HepG2 (cell line): ENCODE measurements at regions not wholly inside any gene's neighbourhood (a gene's known extent, or its start where the extent isn't known, plus 50 kb on each side); places are given as distances from the start of the nearest gene placed in this dataset.

Experiments used
- ATAC-seq: fragments of 200-7000 bp; cut with Tn5 transposase; 3 replicates; pipeline ENCODE4 v1.9.1; 2020; ENCODE audit warnings: mild to moderate bottlenecking, moderate library complexity
- BruUV-seq: library from RNA; stranded (reverse); fragments of 400-500 nt; replicated peaks from 2 replicates; lab custom pipeline; 2021; lab: Mats Ljungman, UMichigan
- CTCF ChIA-PET: fragments of 300-600 bp; formaldehyde crosslinking; extraction: SDS; loops from one replicate; lab custom pipeline; 2021; ENCODE audit warnings: low total read pairs, inconsistent platforms, low intra/inter-chr PET ratio; lab: Yijun Ruan, JAX
- POLR2A ChIA-PET: fragments of 350-600 bp; sonication (Branson Sonifier 250); formaldehyde crosslinking; loops from one replicate; lab custom pipeline; 2020; ENCODE audit warnings: antibody characterized with exemption, inconsistent platforms; lab: Yijun Ruan, JAX
- DNase-seq: peaks from one replicate; pipeline ENCODE4 v3.0.0-alpha.2; 2015; ENCODE audit warnings: low spot score
- FAIRE-seq: peaks from 3 replicates; lab custom pipeline; 2011; peaks lifted over from hg19 to GRCh38; lab: Jason Lieb, UNC
- H2AFZ ChIP-seq: one replicate; pipeline ENCODE4 v1.6.1; 2011; ENCODE audit warnings: low read length, inconsistent platforms
- H3K27ac ChIP-seq: fragments of 300-600 bp; 3 replicates; pipeline ENCODE4 v1.8.0; 2011; ENCODE audit warnings: mixed run types, mild to moderate bottlenecking, mixed read lengths, low read length, inconsistent platforms; ENCODE audit not compliant: insufficient read depth; ENCODE audit errors: extremely low read length
- H3K27me3 ChIP-seq, 2 experiments: fragments of 200-600 bp in 1 of 2; 2 replicates in 1 of 2; 3 replicates in 1 of 2; pipeline versions ENCODE4 v1.6.0 to v1.8.0; 2011; ENCODE audit warnings: low read length in 2 of 2, mild to moderate bottlenecking in 2 of 2, moderate library complexity in 2 of 2, inconsistent platforms in 1 of 2; ENCODE audit not compliant: insufficient read depth in 2 of 2, control insufficient read depth in 1 of 2
- H3K36me3 ChIP-seq, 2 experiments: fragments of 200-600 bp in 1 of 2; replicated peaks in 1 of 2; 2 replicates in 1 of 2; 3 replicates in 1 of 2; pipeline versions ENCODE4 v1.5.1 to v1.8.0; 2011; ENCODE audit warnings: low read length in 2 of 2, inconsistent platforms in 1 of 2; ENCODE audit not compliant: insufficient read depth in 2 of 2, control insufficient read depth in 1 of 2
- H3K4me1 ChIP-seq: 2 replicates; pipeline ENCODE4 v1.5.1; 2012; ENCODE audit warnings: low read length, inconsistent platforms; ENCODE audit not compliant: insufficient read depth
- H3K4me2 ChIP-seq: 2 replicates; pipeline ENCODE4 v1.6.0; 2011; ENCODE audit warnings: low read depth, low read length, inconsistent platforms
- H3K4me3 ChIP-seq, 3 experiments: fragments of 200-600 bp in 1 of 3; sonication (generic), shearing (Covaris generic) in 1 of 3; replicated peaks in 1 of 3; 2 replicates each; pipeline ENCODE4 v1.5.1; 2011 to 2016; ENCODE audit warnings: low read length in 3 of 3, inconsistent platforms in 2 of 3, low read depth in 2 of 3, mild to moderate bottlenecking in 2 of 3, control low read depth in 1 of 3, mixed read lengths in 1 of 3; ENCODE audit not compliant: insufficient read depth in 1 of 3
- H3K79me2 ChIP-seq: one replicate; pipeline ENCODE4 v1.6.1; 2011; ENCODE audit warnings: low read length, inconsistent platforms; ENCODE audit not compliant: insufficient read depth
- H3K9ac ChIP-seq: 2 replicates; pipeline ENCODE4 v1.6.0; 2011; ENCODE audit warnings: mild to moderate bottlenecking, low read depth, low read length, inconsistent platforms; ENCODE audit not compliant: insufficient read depth
- H3K9me3 ChIP-seq: 2 replicates; pipeline ENCODE4 v1.5.1; 2012; ENCODE audit warnings: mild to moderate bottlenecking, low read length
- H4K20me1 ChIP-seq: 2 replicates; pipeline ENCODE4 v1.6.0; 2011; ENCODE audit warnings: inconsistent platforms, mild to moderate bottlenecking, low read length, moderate library complexity; ENCODE audit not compliant: insufficient read depth
- RFX1 ChIP-seq: fragments of 450-650 bp; IDR thresholded peaks from 2 replicates; pipeline ENCODE4 v1.6.1; 2017
- THAP9 ChIP-seq: sonication (generic); formaldehyde crosslinking; IDR thresholded peaks from 2 replicates; pipeline ENCODE4; 2020; ENCODE audit warnings: missing genetic modification reagents, mild to moderate bottlenecking, borderline replicate concordance
- ZNF343 ChIP-seq: sonication (generic); formaldehyde crosslinking; IDR thresholded peaks from 2 replicates; pipeline ENCODE4 v1.4.0; 2020; ENCODE audit warnings: mild to moderate bottlenecking, missing genetic modification reagents
- ZNF407 ChIP-seq: sonication (generic); formaldehyde crosslinking; IDR thresholded peaks from one replicate; pipeline ENCODE4 v1.5.1; 2020; ENCODE audit warnings: mild to moderate bottlenecking, missing genetic modification reagents; ENCODE audit errors: not compliant biosample characterization
- ZNF547 ChIP-seq: sonication (generic); formaldehyde crosslinking; IDR thresholded peaks from 2 replicates; pipeline ENCODE4 v1.5.1; 2020; ENCODE audit warnings: mild to moderate bottlenecking, missing genetic modification reagents
- WGBS: methylation state at CpG from one replicate; pipeline ENCODE4 v1.1.6; 2017; ENCODE audit warnings: low lambda C conversion rate; 5-methylcytosine and 5-hydroxymethylcytosine counted together
- in situ Hi-C: cut with HindIII; loops from 2 replicates; pipeline ENCODE4 v1.10.0; 2017; ENCODE audit warnings: low pct_unique_long_range_greater_than_20kb; ENCODE audit not compliant: extremely low pct_ligation_motif_present
- intact Hi-C: fragments of 100-400 bp; cut with micrococcal nuclease; formaldehyde crosslinking; loops from one replicate; pipeline ENCODE4 v1.10.0; 2022; ENCODE audit not compliant: unreplicated experiment

- Histone ChIP-seq H3K9me3 (no peaks in the 10 kb centered on the region), H3K27me3 (no peaks in the 10 kb centered on the region), H3K36me3 (no peaks in the 10 kb centered on the region), H3K4me3 (no peak overlapping the region), H2AFZ (no peak overlapping the region), H3K9ac (no peak overlapping the region), H4K20me1 (no peaks in the 10 kb centered on the region), H3K79me2 (no peaks in the 10 kb centered on the region), H3K4me2 (no peak overlapping the region), H3K27ac (no peak overlapping the region), H3K4me1 (no peaks in the 10 kb centered on the region)
- ChIA-PET POLR2A (no interaction called here), CTCF (no interaction called here)
- in situ Hi-C loops (no loop called here), intact Hi-C loops (no loop called here)
- DNase-seq (no peak), ATAC-seq (no peak), FAIRE-seq (no peak)
- 7% methylated on average over 2 of the region's 2 CpGs for WGBS
- BruUV-seq: no TSS peak
- TF ChIP-seq RFX1 (no peak), ZNF407 (CRISPR knock-in tag) (no peak), ZNF343 (no peak), ZNF547 (CRISPR knock-in tag) (no peak), THAP9 (CRISPR knock-in tag) (no peak)
These were observed 132.0 kb upstream of the APCDD1 start for GRCh38 chr18:10322435-10322834.
